ENCODE measurements at regions not wholly inside any gene's neighbourhood (a gene's known extent, or its start where the extent isn't known, plus 50 kb on each side); places are given as distances from the start of the nearest gene placed in this dataset.

GRCh38 chrX:33447285-33447684 lies 235.9 kb upstream of the DMD start:
- no peak for TF ChIP-seq CTCF (IDR thresholded peaks at IDR 0.05 in 2 of 3, conservative IDR thresholded peaks at IDR 0.05 in 1 of 3; ENCODE audit: control insufficient read depth in 2 of 3, extremely low read depth in 1 of 3, insufficient read depth in 1 of 3, low read depth in 3 of 3, low read length in 3 of 3)
- no peak for TF ChIP-seq EP300 (IDR thresholded peaks at IDR 0.05; ENCODE audit: borderline replicate concordance in 1 of 2, control insufficient read depth in 1 of 2, low read depth in 2 of 2, low read length in 2 of 2)
- no peak for TF ChIP-seq ESRRA (IDR thresholded peaks at IDR 0.05; ENCODE audit: low read length)
- no peak for TF ChIP-seq BRCA1 (IDR thresholded peaks at IDR 0.05; ENCODE audit: low read depth, low read length)
- TF ChIP-seq RCOR1 (conservative IDR thresholded peaks at IDR 0.05; ENCODE audit: low read depth, low read length): no peak
- no peak for TF ChIP-seq MYC (IDR thresholded peaks at IDR 0.05; ENCODE audit: insufficient read depth, insufficient read length, insufficient replicate concordance, low read length, severe bottlenecking)
- TF ChIP-seq POLR2A (IDR thresholded peaks at IDR 0.05; ENCODE audit: low read depth, low read length): no peak
- no peak for TF ChIP-seq FOXM1 (IDR thresholded peaks at IDR 0.05; ENCODE audit: low read depth, low read length)
